Spleen (tissue), 7 donors: ENCODE measurements at regions not wholly inside any gene's neighbourhood (a gene's known extent, or its start where the extent isn't known, plus 50 kb on each side); places are given as distances from the start of the nearest gene placed in this dataset.

ENCODE experiments used
- CTCF ChIP-seq, 11 experiments: fragments of 200-600 bp in 7 of 11; fragments of 450-650 bp in 4 of 11; sonication (generic) in 4 of 11; IDR thresholded peaks in 8 of 11; conservative IDR thresholded peaks in 3 of 11; 1 replicate in 7 of 11; 2 replicates in 4 of 11; pipeline versions ENCODE4 v1.4.0 to v1.8.0; 2016 to 2021; ENCODE audit warnings: antibody characterized with exemption in 11 of 11, inconsistent platforms in 4 of 11, mild to moderate bottlenecking in 1 of 11
- POLR2A ChIP-seq, 3 donors: fragments of 450-650 bp; IDR thresholded peaks; one replicate each; pipeline ENCODE4 v1.5.1; 2017; ENCODE audit warnings: antibody characterized with exemption in 3 of 3, mild to moderate bottlenecking in 1 of 3
- POLR2AphosphoS5 ChIP-seq, 3 donors: sonication (generic); formaldehyde crosslinking; IDR thresholded peaks; one replicate each; pipeline ENCODE4 v1.5.1; 2017; ENCODE audit warnings: antibody characterized with exemption in 3 of 3
- donor health status: DM: no; HTN: no; CAD: no; lungs with moderate emphysema.
- donor health status: DM: no; HTN: no; CAD: no.
- donor health status: DM: no; HTN: no; CAD: no.

GRCh38 chr1:4523551-4523950, 130.9 kb upstream of the AJAP1 start:
- TF ChIP-seq CTCF (IDR thresholded peaks at IDR 0.05 in 8 of 11, conservative IDR thresholded peaks at IDR 0.05 in 3 of 11) = no peak
- TF ChIP-seq POLR2AphosphoS5 (IDR thresholded peaks at IDR 0.05) = no peak
- TF ChIP-seq POLR2A (IDR thresholded peaks at IDR 0.05) = no peak
